ENCODE measurements at regions not wholly inside any gene's neighbourhood (a gene's known extent, or its start where the extent isn't known, plus 50 kb on each side); places are given as distances from the start of the nearest gene placed in this dataset.
"Not testable (repeated sequence)": the region's sequence is repeated elsewhere in the genome, so short reads cannot be mapped to it uniquely, and the experiment has no call there.

DNA sequence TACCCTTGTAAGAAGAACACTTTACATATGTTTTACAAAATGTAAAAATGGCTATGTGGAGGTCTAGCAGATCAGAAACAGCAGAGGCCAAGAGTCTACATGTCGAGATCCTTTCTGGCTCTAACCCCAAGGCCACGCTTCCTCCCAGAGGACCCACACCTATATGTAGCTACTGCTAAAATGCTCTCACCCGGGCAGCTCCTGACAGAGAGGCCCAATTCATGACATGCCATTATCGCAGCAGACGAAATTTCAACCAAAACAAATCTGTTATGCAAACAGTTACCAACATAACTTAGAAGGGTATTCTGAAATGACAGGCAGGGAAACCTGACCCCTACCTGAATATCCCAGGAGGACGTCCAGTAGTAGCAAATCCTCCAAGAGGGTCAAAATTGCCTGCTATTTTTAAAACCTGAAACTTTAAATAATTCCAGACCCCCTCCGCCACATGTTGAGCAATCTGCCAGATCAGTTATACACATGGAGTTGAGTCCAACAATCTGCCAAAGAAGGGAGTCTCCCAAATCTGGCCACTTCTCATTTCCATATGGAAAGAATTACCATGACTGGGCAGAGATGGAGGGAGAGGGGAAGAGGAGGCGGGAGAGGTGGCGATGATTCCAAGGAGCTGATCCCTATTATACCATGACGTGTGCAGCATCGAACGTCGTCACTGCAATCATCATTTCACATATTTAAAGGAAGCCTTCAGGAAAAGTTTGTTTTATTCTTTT is 192.9 kb upstream of the TBL1X start:
- DNase-seq, result no peak

DNA sequence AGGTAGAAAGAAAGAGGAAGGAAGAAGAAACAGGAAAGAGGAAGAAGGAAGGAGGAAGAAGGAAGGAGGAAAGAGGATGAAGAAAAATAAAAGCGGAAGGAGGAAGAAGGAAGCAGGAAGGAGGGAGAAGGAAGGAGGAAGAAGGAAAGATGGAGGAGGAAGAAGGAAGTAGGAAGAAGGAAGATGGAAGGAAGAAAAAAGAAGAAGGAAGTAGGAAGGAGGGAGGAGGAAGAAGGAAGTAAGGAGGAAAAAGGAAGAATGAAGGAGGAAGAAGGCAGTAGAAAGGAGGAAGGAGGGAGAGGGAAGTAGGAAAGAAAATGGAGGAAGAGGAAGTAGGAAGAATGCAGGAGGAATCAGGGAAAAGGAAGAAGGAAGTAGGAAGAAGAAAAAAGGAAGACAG is 191.1 kb upstream of the TBL1X start:
- DNase-seq, result no peak

DNA sequence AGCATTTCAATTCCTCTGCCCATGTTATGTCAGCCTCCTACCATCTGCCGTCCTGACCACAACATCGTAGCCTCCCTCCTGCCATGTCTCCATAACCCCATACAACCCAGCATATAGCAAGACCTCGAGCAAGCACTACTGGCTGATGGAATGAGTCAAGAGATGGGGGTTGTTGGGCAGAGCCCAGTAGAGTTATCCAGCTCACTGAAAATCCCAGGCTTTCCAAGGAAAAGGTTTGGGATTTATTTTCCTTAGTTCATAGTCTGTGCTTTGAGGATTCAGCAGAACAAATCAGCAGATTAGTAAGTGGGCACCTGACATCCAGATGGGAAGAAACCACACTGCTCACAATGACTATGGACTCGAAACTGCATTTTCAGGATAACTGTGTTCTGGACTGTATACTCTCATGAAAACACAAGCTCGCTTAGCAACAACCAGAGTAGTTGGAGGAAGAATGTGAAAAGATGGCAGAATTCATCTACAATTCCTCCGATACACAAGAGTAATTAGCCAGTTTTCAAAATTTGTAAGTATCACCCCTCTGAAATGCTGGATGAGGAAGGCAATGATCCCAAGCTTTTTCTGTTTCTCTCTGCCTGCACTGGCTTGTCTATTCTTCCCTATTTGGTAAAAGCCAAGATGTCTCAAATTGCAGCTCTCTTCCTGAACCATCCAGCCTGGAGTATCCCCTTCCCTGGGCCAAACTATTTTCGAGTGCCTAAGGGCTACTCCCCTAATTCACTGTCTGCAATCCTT is 186.2 kb upstream of the TBL1X start:
- peak; percentile 33 for DNase-seq

DNA sequence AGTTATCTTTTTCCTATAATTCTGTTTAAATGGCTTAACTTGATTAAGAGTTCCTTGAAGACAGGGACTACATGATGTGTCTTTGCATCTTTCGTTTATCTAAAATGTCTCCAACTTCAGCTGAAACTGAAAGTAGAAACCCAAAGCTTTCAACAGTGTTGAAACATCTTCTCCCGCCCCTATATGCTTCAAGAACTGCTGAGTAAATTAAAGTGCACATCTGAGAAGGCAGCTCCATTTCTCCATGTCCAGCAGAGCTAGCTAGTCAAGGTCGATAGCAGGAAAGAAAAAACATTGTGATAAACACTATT is 185.7 kb upstream of the TBL1X start:
- no peak for DNase-seq

- DNase-seq, result no peak
These were observed 184.0 kb upstream of the TBL1X start for GRCh38 chrX:9280831-9281230.

GRCh38 chrX:9282325-9282724 is 182.5 kb upstream of the TBL1X start:
- DNase-seq, result no peak

GRCh38 chrX:9285342-9285771 is 179.5 kb upstream of the TBL1X start:
- DNase-seq, result no peak

- no peak for DNase-seq
These were observed 178.6 kb upstream of the TBL1X start for GRCh38 chrX:9286234-9286633.

DNA sequence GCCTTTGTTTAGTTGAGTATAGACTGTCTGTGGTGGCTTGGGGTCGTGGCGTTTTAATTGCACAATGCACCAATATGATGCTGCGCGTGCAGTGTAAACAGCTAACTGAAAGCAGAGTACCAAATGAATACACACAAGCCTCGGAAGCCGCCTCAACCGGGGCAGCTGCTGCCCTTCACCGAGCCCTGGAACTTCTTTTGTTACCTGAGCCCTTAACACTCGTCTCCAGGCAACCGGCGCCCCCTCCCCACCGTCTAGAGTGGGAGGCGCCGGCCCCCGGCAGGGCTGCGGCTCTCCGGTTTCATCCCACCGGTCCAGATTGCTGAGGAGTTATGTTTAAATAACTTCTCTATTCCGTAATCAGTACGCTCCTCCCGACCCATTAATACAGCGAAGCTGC is 173.2 kb upstream of the TBL1X start:
- peak; percentile 48 for DNase-seq

- DNase-seq, result peak; percentile 20
These were observed 171.8 kb upstream of the TBL1X start for GRCh38 chrX:9293051-9293496.

DNA sequence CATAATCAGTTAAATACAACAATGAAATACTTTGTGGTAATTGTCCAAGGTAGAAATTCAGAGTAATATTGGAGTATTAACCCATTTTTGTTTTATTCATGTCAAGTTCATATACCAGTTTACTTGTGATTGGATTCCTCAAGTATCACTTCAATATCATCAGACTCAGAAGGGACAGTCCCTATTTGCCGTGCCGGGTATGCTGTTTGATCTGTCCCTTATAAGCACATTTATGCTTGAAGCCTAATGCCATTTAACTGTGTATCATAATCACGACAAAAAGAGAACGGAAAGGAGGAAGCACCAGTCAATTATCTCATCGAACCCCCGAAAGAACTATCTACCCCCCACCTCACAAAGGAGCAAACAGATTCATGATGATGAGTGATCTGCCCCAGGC is 171.0 kb upstream of the TBL1X start:
- DNase-seq, result no peak

DNA sequence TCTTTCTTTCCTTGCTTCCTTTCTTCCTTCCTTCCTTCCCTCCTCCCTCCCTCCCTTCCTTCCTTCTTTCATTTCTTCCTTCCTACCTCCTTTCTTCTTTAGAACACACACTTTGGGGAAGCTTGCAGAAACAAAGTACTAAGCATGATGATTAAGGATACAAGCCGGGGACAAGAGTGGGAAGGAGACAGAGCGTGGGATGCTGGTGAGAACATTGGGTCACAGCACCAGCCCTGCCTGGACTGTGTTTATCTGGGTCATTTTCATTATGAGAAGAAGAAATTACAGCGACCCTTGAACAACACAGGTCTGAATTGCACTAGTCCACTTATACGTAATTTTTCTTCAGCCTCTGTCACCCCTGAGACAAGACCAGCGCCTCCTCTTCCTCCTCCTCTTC is 169.3 kb upstream of the TBL1X start:
- no peak for DNase-seq

- DNase-seq, result no peak
These were observed 166.6 kb upstream of the TBL1X start for GRCh38 chrX:9298221-9298620.

DNA sequence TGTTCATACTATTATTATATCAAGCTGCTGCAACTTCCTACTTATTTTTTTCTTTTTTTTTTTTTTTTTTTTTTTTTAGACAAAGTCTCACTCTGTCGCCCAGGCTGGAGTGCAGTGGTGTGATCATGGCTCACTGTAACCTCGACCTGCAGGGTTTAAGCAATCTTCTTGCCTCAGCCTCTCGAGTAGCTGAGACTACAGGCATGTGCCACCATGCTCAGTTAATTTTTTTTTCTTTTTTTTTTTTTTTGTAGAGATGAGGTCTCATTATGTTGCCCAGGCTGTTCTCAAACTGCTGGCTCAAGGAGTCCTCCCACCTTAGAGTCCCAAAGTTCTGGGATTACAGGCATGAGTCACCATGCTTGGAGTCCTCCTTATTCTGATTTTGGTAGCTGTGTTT is 165.2 kb upstream of the TBL1X start:
- DNase-seq, result not testable (repeated sequence)

DNA sequence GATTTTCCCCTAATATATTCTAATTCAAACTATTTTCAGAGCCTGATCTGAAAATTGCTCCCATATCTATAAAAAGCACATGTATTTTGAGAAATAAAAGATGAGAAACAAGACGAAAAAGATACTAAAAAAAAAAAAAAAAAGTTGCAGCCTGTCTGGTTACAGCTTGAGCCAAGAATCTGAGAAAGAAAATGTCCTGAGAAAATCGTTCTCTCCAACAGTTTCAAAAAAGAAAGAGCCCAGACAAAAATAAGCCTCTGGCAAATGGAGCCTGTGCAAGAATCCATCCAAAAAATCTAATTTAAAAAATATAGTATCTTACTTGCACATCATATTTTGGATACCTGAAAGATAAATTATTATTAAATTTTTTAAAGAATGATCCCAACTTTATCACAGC is 163.0 kb upstream of the TBL1X start:
- DNase-seq, result no peak

DNA sequence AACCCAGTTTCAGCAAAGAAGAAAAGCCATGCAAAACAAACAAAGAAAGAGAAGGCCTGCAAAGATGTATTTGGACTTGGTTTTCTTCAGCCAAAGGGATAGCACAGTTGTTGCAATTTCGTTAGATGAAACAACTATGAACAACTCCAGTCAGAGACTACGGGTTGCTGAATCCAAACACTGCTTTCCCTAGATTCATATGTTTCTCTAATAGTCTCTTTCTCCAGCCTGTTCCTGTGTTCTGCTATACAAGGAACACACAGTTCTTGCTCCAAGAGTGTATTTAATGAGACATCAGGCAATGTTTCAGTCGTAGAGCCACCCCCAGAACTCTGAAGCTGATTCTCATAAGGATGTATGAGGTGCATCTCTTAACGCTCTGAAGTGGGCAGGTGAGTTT is 162.5 kb upstream of the TBL1X start:
- no peak for DNase-seq

GRCh38 chrX:9308426-9308825 is 156.4 kb upstream of the TBL1X start:
- no peak for DNase-seq

- DNase-seq, result no peak
These were observed 154.2 kb upstream of the TBL1X start for GRCh38 chrX:9310616-9311015.

DNA sequence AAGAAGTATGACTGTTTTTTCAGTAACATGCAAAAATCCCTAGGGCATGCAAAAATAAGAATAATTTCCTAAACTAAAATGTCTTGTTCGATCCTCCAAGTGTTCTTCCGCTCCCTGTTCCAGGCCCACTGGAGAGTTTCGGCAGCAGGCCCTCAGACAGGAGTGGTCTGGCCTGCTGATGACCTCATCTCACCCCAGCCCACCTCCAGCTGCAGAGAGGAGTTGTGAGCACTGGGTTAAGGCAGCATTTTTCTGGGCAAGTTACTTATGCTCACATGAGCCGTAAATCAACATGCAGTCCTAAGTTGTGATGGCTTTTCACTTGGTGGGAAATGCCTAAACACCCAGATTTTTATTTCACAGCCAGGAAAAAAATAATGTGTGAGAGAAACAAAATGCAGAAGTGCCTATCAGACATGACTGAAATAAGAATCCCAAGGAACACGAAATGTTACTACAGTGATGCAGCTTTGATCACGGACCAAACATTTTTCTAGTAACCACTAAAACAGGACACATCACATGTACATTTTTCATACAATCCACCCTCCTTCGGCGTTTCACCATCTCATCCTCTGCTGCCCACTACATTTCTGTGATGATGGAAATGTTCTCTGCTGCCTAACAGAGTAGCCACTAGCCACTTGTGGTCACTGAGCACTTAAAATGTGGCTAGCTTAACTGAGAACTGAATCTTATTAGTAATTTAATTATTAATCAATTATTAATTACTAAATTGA is 153.3 kb upstream of the TBL1X start:
- DNase-seq, result no peak

DNA sequence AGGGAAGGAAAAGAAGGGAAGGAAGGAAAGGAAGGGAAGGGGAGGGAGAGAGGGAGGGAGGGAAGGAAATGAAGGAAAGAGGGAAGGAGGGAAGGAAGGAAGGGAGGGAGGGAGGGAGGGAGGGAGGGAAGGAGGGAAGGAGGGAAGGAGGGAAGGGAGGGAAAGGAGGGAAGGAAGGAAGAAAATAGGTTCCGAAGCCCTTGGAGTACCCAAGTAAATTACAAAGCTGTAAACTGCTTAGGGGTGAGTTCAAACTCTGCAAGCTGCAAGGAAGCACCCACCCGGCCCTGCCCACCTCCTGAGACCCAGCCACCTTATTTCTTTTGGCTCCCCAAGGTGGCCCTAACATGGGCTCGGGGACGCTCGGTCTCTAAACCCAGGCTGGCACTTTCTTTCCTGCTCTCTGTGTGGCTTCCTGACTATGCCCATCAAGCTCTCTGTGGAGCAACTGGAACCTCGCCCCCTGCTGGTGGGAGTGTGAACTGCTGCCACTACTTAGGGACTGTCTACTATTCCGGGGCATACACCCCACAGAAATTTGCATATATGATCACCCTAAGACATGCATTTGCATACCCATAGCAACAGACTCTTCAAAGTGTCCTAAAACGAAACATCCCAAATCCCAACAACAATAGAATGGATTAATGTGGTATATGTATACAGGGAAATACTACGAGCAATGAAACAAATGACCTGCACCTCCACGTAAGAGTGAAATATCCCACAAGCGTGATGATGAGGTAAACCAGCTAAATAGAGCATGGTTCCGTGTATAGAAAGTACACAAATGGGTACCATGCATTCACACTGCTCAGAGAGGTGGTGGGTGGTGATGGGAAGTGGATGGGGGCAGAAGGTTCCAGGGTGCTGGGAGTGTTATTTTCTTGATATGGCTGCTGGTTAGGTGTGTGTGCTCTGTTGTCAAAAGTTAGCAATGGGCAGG is 151.7 kb upstream of the TBL1X start:
- DNase-seq, result no peak

DNA sequence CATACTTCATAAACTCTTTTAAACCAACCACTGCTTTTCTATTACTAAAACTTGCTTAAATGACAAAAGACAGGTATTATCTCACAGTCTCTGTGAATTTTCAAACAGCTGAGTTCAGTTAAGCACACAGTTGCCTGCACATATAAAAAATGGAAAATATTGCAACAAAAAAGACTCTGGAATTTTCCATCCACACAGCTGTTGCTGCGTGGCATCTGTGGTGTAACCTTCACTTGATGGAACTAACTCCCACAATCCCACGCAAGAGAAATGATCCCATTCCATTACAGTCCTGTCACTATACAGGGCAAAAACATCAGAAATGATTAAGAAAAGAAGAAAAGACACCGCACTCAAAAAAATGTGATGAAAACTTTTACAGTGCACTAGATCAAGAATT is 149.8 kb upstream of the TBL1X start:
- DNase-seq, result no peak

GRCh38 chrX:9316096-9316495 is 148.8 kb upstream of the TBL1X start:
- no peak for DNase-seq
